ENCODE measurements at regions not wholly inside any gene's neighbourhood (a gene's known extent, or its start where the extent isn't known, plus 50 kb on each side); places are given as distances from the start of the nearest gene placed in this dataset.

GRCh38 chr9:16139774-16140173, 586.9 kb downstream of the CCDC171 start:
- H3K9me1 ChIP-seq (ENCODE audit: control insufficient read depth, insufficient read depth, low read length): no peaks in the 10 kb centered on the region
- no peak for FAIRE-seq
- H3K9ac ChIP-seq (ENCODE audit: insufficient read depth in 1 of 2, low read depth in 2 of 2, low read length in 2 of 2): no peak overlapping the region
- in situ Hi-C loops (cut with MboI) (no loop called here), intact Hi-C loops (cut with micrococcal nuclease) (loop anchor here (10.0 kb wide), 1 partner anchor 265 kb away; no protein-coding TSS in a partner anchor)
- no peaks in the 10 kb centered on the region for H3K9me3 ChIP-seq (replicated peaks; ENCODE audit: control insufficient read depth, insufficient read depth, low read depth, low read length)
- no peaks in the 10 kb centered on the region for H3K4me1 ChIP-seq (replicated peaks in 1 of 2; ENCODE audit: control insufficient read depth in 2 of 2, insufficient read depth in 2 of 2, low read length in 2 of 2)
- DNase-seq (ENCODE audit: extremely low read depth in 1 of 4, low spot score in 3 of 4): no peak
- no peak for ATAC-seq
- H3K36me3 ChIP-seq (ENCODE audit: control insufficient read depth, insufficient read depth, low read length): no peaks in the 10 kb centered on the region
- H3K4me2 ChIP-seq (ENCODE audit: insufficient read depth, low read length): no peak overlapping the region
- H2AFZ ChIP-seq (ENCODE audit: low read depth, low read length): no peak overlapping the region
- 0% methylated on average over 3 of the region's 5 CpGs for WGBS (ENCODE audit: insufficient coverage, low coverage, missing lambda C conversion rate)
- POLR2A ChIA-PET: no interaction called here
- no peak overlapping the region for H3K27ac ChIP-seq (ENCODE audit: extremely low read depth, low read depth, low read length)
- BruUV-seq (replicated peaks): no TSS peak
- no peaks in the 10 kb centered on the region for H3K79me2 ChIP-seq (ENCODE audit: control insufficient read depth, insufficient read depth, low read length)
- no peaks in the 10 kb centered on the region for H4K20me1 ChIP-seq (replicated peaks; ENCODE audit: control insufficient read depth, insufficient read depth, low read length)
- H3K27me3 ChIP-seq (ENCODE audit: control insufficient read depth in 2 of 2, insufficient read depth in 2 of 2, low read length in 2 of 2): no peaks in the 10 kb centered on the region
- H3K4me3 ChIP-seq: no peak overlapping the region
- CTCF ChIA-PET (ENCODE audit: low intra/inter-chr PET ratio): no interaction called here
- TF ChIP-seq REST (IDR thresholded peaks at IDR 0.05; ENCODE audit: borderline replicate concordance) (no peak), REST (CRISPR knock-in tag; IDR thresholded peaks at IDR 0.05; ENCODE audit: low read depth) (no peak), CTCFL (IDR thresholded peaks at IDR 0.05; ENCODE audit: borderline replicate concordance, insufficient read depth, low read depth, low read length, poor library complexity, severe bottlenecking) (no peak), PHF8 (IDR thresholded peaks at IDR 0.05; ENCODE audit: borderline replicate concordance, low read length) (no peak), MTA1 (IDR thresholded peaks at IDR 0.05; ENCODE audit: borderline replicate concordance) (no peak), CEBPG (CRISPR knock-in tag; IDR thresholded peaks at IDR 0.05) (no peak), CEBPG (tag; conservative IDR thresholded peaks at IDR 0.05 in 1 of 2, IDR thresholded peaks at IDR 0.05 in 1 of 2) (no peak), FOSL1 (tag; conservative IDR thresholded peaks at IDR 0.05) (no peak), CHCHD3 (CRISPR knock-in tag; IDR thresholded peaks at IDR 0.05) (no peak), ID3 (CRISPR knock-in tag; IDR thresholded peaks at IDR 0.05) (no peak), ID3 (tag; IDR thresholded peaks at IDR 0.05) (no peak), CHD2 (IDR thresholded peaks at IDR 0.05; ENCODE audit: low read depth, low read length) (no peak), DACH1 (IDR thresholded peaks at IDR 0.05; ENCODE audit: partially characterized antibody) (no peak), SAFB (IDR thresholded peaks at IDR 0.05; ENCODE audit: borderline replicate concordance, low read depth, low read length) (no peak)

Data from K562 (cell line).